DOHH2 (cell line): ENCODE measurements at regions not wholly inside any gene's neighbourhood (a gene's known extent, or its start where the extent isn't known, plus 50 kb on each side); places are given as distances from the start of the nearest gene placed in this dataset.

ENCODE experiments used
- H3F3A ChIP-seq: fragments of 200-600 bp; sonication (generic), shearing (Covaris generic); 2 replicates; pipeline ENCODE4 v1.6.0; 2016; ENCODE audit warnings: antibody characterized with exemption, mild to moderate bottlenecking; ENCODE audit not compliant: control insufficient read depth, insufficient read depth
- H3K27ac ChIP-seq: fragments of 200-600 bp; sonication (generic); 2 replicates; pipeline ENCODE4 v1.5.1; 2014; ENCODE audit warnings: low read depth, mild to moderate bottlenecking, low read length, moderate library complexity
- H3K27me3 ChIP-seq: fragments of 200-600 bp; sonication (generic); 2 replicates; pipeline ENCODE4 v1.6.1; 2014; ENCODE audit warnings: mild to moderate bottlenecking, low read length, mixed read lengths; ENCODE audit not compliant: control insufficient read depth
- H3K36me3 ChIP-seq: fragments of 200-600 bp; sonication (generic); 2 replicates; pipeline ENCODE4 v1.6.1; 2014; ENCODE audit warnings: mild to moderate bottlenecking, low read length, moderate library complexity, mixed read lengths; ENCODE audit not compliant: control insufficient read depth
- H3K4me1 ChIP-seq: fragments of 200-600 bp; sonication (generic); 2 replicates; pipeline ENCODE4 v1.6.1; 2014; ENCODE audit warnings: mild to moderate bottlenecking, low read length, mixed read lengths; ENCODE audit not compliant: control insufficient read depth
- H3K4me2 ChIP-seq: fragments of 200-600 bp; sonication (generic); 2 replicates; pipeline ENCODE4 v1.6.0; 2014; ENCODE audit warnings: mild to moderate bottlenecking, low read length, moderate library complexity
- H3K4me3 ChIP-seq: fragments of 200-600 bp; sonication (generic); 2 replicates; pipeline ENCODE4 v1.5.1; 2014; ENCODE audit warnings: mild to moderate bottlenecking, low read length, mixed read lengths
- H3K79me2 ChIP-seq: fragments of 200-600 bp; sonication (generic); 2 replicates; pipeline ENCODE4 v1.6.1; 2014; ENCODE audit warnings: mild to moderate bottlenecking, low read length, mixed read lengths; ENCODE audit not compliant: control insufficient read depth
- H3K9me2 ChIP-seq: fragments of 200-600 bp; sonication (generic); replicated peaks from 2 replicates; pipeline ENCODE4 v1.6.1; 2014; ENCODE audit warnings: mild to moderate bottlenecking, low read length, mixed read lengths; ENCODE audit not compliant: control insufficient read depth
- H3K9me3 ChIP-seq: fragments of 200-600 bp; sonication (generic); 2 replicates; pipeline ENCODE4 v1.6.1; 2014; ENCODE audit warnings: antibody characterized with exemption, low read length, mixed read lengths; ENCODE audit not compliant: control insufficient read depth, insufficient read depth
- H4K20me1 ChIP-seq: fragments of 200-600 bp; sonication (generic); 2 replicates; pipeline ENCODE4 v1.6.0; 2014; ENCODE audit warnings: low read depth, mild to moderate bottlenecking, antibody characterized with exemption, low read length, moderate library complexity; ENCODE audit not compliant: control insufficient read depth, insufficient read depth
- EZH2phosphoT487 ChIP-seq: fragments of 200-600 bp; sonication (generic); IDR thresholded peaks from 2 replicates; pipeline ENCODE4 v1.6.1; 2017; ENCODE audit warnings: borderline replicate concordance, mild to moderate bottlenecking, antibody characterized with exemption, low read length, moderate library complexity, mixed read lengths
- TF ChIP-seq, protein P1 (sequence below): fragments of 200-600 bp; sonication (generic); IDR thresholded peaks from one replicate; pipeline ENCODE4 v1.5.1; 2014; ENCODE audit warnings: antibody characterized with exemption, mild to moderate bottlenecking, low read depth, low read length; ENCODE audit not compliant: poor library complexity, severe bottlenecking

DNA sequence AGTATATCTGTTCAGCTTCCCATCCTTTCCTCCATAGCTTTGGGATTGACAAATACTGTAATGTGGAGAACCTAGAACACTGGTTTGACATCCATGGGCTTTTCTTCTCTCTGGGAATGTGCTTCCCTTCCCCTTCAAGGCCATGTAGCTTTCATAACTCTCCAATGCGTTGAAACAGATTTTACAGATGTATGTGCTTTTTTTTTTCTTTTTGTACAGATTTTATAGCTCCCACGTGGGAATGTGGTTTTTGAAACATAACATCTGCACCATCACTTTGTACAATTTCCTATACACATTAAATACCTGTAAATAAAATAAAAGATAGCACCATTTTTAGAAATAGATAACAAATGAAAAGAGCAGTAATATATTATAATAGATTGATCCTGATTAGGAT, 138.5 kb upstream of the TMPRSS15 start:
- Histone ChIP-seq H3K27me3 (no peaks in the 10 kb centered on the region), H3K4me1 (no peaks in the 10 kb centered on the region), H3K27ac (no peak overlapping the region), H3F3A (no peaks in the 10 kb centered on the region), H3K9me3 (no peaks in the 10 kb centered on the region), H3K4me3 (no peak overlapping the region), H3K9me2 (no peaks in the 10 kb centered on the region), H3K79me2 (no peaks in the 10 kb centered on the region), H4K20me1 (no peaks in the 10 kb centered on the region), H3K36me3 (no peaks in the 10 kb centered on the region), H3K4me2 (no peak overlapping the region)
- no peak for TF ChIP-seq EZH2phosphoT487
- TF ChIP-seq, protein P1, sequence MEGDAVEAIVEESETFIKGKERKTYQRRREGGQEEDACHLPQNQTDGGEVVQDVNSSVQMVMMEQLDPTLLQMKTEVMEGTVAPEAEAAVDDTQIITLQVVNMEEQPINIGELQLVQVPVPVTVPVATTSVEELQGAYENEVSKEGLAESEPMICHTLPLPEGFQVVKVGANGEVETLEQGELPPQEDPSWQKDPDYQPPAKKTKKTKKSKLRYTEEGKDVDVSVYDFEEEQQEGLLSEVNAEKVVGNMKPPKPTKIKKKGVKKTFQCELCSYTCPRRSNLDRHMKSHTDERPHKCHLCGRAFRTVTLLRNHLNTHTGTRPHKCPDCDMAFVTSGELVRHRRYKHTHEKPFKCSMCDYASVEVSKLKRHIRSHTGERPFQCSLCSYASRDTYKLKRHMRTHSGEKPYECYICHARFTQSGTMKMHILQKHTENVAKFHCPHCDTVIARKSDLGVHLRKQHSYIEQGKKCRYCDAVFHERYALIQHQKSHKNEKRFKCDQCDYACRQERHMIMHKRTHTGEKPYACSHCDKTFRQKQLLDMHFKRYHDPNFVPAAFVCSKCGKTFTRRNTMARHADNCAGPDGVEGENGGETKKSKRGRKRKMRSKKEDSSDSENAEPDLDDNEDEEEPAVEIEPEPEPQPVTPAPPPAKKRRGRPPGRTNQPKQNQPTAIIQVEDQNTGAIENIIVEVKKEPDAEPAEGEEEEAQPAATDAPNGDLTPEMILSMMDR: no peak

DNA sequence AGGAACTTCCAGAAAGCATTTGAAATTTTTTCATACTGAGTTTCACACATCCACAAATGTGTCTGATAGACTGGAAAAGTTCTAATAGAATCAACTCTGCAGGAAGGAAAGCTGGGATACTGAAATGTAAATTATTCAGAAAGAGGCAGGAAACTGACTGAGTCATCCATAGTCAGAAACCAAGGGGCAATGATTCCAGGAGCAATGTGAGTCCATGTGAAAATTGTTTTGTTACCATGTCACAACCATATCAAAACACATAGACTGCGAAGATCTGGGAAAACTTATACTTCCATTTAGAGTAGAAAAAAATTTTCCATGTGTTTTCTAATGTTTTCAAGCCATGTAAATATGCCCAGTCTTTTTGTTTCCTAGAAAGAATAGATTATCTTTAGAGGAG, 142.3 kb upstream of the TMPRSS15 start:
- no peak overlapping the region for H3K4me3 ChIP-seq
- H3K9me3 ChIP-seq: no peaks in the 10 kb centered on the region
- no peak overlapping the region for H3K27ac ChIP-seq
- H3K9me2 ChIP-seq: no peaks in the 10 kb centered on the region
- no peaks in the 10 kb centered on the region for H4K20me1 ChIP-seq
- H3K27me3 ChIP-seq: no peaks in the 10 kb centered on the region
- no peaks in the 10 kb centered on the region for H3F3A ChIP-seq
- no peaks in the 10 kb centered on the region for H3K79me2 ChIP-seq
- H3K4me1 ChIP-seq: no peaks in the 10 kb centered on the region
- no peak for TF ChIP-seq EZH2phosphoT487
- TF ChIP-seq, protein P1: no peak
- no peak overlapping the region for H3K4me2 ChIP-seq
- no peaks in the 10 kb centered on the region for H3K36me3 ChIP-seq

DNA sequence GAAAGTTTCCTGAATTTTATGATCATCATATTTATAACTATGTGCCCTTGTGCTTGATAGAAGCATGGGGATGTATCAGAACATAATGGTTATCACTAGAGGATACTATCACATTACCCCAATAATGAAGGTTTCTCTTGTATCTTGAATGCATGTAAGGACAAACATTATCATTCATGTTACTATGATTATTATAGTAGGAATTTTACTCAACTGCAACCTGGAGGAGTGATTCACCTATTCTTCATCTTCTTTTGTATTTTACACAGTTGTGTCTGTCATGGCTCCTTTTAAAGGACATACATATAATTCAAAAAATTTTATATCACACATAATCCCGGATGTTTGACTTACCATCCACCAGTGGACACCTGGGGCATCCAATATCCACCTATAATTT, 143.8 kb upstream of the TMPRSS15 start:
- Histone ChIP-seq H3K27ac (no peak overlapping the region), H3K9me2 (no peaks in the 10 kb centered on the region), H3F3A (no peaks in the 10 kb centered on the region), H3K79me2 (no peaks in the 10 kb centered on the region), H3K4me3 (no peak overlapping the region), H4K20me1 (no peaks in the 10 kb centered on the region), H3K27me3 (no peaks in the 10 kb centered on the region), H3K4me1 (no peaks in the 10 kb centered on the region), H3K9me3 (no peaks in the 10 kb centered on the region), H3K36me3 (no peaks in the 10 kb centered on the region), H3K4me2 (no peak overlapping the region)
- TF ChIP-seq EZH2phosphoT487: no peak
- TF ChIP-seq, protein P1: no peak

DNA sequence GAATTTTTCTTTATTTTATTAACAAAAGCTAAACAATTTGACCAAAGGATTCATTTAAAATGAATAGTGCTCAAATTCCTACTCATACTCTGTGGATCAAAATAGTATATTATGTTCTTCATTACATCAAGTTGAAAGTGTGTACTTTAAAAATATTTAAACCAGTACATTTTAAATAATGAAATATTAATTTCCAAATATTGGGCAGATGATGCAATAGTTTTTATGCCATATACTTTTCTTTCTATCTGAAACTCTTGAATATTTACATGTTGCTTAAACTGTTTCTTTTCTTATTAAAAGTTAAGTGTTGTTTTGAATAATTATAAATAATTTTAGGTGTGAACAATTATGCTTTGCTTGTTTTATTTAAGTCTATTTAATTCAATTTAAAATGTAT, 144.7 kb upstream of the TMPRSS15 start:
- H3K4me1 ChIP-seq: no peaks in the 10 kb centered on the region
- no peak overlapping the region for H3K27ac ChIP-seq
- H3K27me3 ChIP-seq: no peaks in the 10 kb centered on the region
- H3F3A ChIP-seq: no peaks in the 10 kb centered on the region
- H3K4me2 ChIP-seq: no peak overlapping the region
- no peak overlapping the region for H3K4me3 ChIP-seq
- TF ChIP-seq EZH2phosphoT487: no peak
- TF ChIP-seq, protein P1: no peak
- no peaks in the 10 kb centered on the region for H3K36me3 ChIP-seq
- no peaks in the 10 kb centered on the region for H3K79me2 ChIP-seq
- H4K20me1 ChIP-seq: no peaks in the 10 kb centered on the region
- H3K9me3 ChIP-seq: no peaks in the 10 kb centered on the region
- H3K9me2 ChIP-seq: no peaks in the 10 kb centered on the region
